GM12864 (cell line): ENCODE measurements at regions not wholly inside any gene's neighbourhood (a gene's known extent, or its start where the extent isn't known, plus 50 kb on each side); places are given as distances from the start of the nearest gene placed in this dataset.

Experiments
- DNase-seq: peaks from one replicate; pipeline ENCODE4 v3.0.0-alpha.2; 2011; ENCODE audit warnings: low read depth
- H3K4me3 ChIP-seq: 2 replicates; pipeline ENCODE4 v1.5.1; 2011; ENCODE audit warnings: mild to moderate bottlenecking, low read depth, low read length, control low read depth
- TF ChIP-seq, protein P1 (sequence below): IDR thresholded peaks from 2 replicates; pipeline ENCODE4 v1.5.1; 2011; ENCODE audit warnings: low read depth, mild to moderate bottlenecking, moderate library complexity, low read length, control low read depth, inconsistent platforms; ENCODE audit errors: missing control alignments

DNA sequence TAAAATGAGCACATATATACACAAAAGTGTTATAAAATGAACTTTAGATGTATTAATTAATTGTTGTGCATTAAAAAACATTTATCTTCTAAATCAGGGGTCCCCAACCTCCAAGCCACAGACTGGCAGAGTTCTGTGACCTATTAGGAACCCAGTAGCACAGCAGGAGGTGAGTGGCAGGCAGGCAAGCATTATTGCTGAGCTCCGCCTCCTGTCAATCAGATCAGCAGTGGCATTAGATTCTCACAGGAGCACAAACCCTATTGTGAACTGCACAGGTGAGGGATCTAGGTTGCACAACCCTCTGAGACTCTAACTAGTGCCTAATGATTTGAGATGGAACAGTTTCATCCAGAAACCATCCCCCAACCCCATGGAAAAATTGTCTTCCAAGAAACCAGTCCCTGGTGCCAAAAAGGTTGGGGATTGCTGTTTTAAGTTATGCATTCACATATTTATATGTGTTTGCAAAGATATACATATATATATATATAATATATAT, 583.7 kb downstream of the KCNJ2 start:
- no peak for DNase-seq
- no peak overlapping the region for H3K4me3 ChIP-seq
- TF ChIP-seq, protein P1, sequence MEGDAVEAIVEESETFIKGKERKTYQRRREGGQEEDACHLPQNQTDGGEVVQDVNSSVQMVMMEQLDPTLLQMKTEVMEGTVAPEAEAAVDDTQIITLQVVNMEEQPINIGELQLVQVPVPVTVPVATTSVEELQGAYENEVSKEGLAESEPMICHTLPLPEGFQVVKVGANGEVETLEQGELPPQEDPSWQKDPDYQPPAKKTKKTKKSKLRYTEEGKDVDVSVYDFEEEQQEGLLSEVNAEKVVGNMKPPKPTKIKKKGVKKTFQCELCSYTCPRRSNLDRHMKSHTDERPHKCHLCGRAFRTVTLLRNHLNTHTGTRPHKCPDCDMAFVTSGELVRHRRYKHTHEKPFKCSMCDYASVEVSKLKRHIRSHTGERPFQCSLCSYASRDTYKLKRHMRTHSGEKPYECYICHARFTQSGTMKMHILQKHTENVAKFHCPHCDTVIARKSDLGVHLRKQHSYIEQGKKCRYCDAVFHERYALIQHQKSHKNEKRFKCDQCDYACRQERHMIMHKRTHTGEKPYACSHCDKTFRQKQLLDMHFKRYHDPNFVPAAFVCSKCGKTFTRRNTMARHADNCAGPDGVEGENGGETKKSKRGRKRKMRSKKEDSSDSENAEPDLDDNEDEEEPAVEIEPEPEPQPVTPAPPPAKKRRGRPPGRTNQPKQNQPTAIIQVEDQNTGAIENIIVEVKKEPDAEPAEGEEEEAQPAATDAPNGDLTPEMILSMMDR, result no peak

DNA sequence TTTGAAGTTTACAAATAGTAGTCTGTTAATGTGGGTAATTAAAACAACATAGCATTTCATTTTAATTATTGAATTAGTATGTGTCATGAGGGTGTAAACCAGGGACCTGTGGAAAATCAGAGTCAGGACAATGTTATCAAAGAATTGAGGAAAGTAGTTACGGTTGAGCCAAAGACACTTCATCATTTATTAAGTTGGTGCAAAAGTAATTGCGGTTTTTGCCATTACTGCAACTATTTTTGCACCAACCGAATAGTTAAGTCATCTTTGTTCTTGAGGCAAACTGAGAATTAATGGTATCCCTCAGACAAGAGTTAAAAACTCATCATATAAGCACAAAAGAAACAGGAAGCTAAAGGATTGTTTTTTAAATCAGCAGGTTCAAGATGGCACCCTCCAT, 593.7 kb downstream of the KCNJ2 start:
- DNase-seq, result no peak
- TF ChIP-seq, protein P1, result no peak

DNA sequence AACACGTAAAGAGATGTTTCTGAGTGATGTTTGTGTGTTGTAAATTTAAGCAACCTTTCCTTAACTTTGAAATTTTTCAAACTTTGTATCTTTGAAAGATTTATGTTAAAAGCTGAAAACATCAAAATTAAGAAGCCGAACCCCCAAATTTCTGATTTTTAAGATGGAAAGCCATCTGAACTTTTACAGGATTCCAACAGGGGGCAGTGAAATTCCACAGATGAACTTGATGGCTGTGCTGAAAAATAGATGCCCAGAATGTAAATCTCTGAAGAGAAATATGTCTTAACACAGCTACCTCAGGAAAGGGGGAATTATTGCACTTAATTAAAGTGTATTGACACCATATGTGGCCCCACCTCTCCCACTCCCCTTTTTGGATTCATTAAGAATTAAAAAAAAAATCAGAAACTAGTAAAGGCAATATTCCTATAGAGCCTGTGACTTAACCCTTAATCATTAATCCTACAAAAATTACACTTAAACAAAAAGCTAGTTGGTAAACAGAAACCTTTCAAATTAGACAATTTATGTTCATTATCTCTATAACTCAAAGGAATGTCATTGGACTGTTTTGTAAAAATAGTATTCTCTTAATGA, 597.9 kb downstream of the KCNJ2 start:
- no peak for DNase-seq
- no peak overlapping the region for H3K4me3 ChIP-seq
- TF ChIP-seq, protein P1, result peak; percentile 45

More for the DNA sequence above, 593.7 kb downstream of the KCNJ2 start:
- H3K4me3 ChIP-seq, result no peak overlapping the region

DNA sequence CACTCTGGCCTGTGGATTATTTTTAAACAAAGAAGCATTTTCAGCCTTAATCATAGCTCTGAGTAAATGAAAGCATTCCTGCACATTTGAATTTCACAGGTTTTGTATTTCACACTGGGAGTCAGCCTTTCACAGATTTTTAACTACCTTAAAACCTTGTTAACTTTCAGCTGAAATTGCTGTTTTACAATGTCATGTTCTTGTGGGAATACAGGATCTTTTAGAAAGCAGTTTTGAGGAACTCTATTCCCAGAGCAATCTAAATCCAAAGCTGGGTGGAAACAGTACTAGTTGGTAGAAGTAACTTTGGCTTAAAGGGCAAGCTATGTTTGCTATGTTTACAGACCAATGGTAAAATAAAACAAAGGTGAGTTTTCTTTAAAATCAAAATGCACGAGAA, 600.6 kb downstream of the KCNJ2 start:
- TF ChIP-seq, protein P1, result no peak
- DNase-seq, result no peak
- H3K4me3 ChIP-seq, result no peak overlapping the region

DNA sequence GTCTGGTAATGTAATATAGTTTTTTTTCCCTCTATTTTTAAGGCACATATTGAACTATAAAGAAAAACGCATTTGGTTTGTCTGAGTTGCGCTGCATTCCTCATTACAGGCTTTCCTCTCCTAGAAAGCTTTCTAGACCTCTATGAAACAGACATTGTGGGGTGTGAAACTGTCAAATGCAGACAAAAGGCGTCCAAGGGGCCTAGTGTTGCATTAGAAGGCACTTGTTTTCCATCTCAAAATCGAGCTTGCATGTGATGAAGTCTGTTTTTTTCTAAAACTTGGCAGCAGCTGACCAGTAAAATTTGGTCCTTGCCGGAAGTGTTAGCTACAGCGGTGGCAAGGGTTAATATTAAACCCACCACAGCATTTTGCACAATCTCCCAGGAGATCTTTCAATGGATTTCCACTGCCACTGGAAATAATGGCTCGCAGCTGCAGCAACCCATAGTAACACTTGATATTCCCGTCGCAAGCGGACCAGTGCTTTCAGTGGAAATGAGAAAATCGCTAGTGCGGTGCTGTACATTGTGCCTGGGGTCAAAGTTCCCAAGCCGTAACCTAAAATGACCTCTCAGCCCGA, 602.6 kb downstream of the KCNJ2 start:
- no peak overlapping the region for H3K4me3 ChIP-seq
- TF ChIP-seq, protein P1, result no peak
- no peak for DNase-seq

DNA sequence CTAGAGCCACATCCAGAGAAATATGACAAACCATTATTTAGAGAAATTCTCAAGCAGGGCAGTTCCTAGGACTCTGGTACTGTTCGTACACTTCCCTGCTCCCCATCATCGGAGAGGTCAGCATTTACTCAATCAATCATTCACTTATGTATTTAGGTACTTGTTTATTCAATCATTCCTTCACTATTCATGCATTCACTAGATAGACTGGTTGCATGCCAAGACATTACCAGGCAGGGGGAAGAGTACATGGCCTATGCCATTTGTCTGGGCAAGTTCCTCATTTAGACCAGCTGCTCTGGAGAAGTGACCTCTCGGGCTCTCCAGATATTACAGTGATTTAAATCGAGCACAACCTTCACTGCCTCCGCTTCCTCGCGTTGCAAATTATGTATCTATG, 603.4 kb downstream of the KCNJ2 start:
- TF ChIP-seq, protein P1, result no peak
- DNase-seq, result no peak
- H3K4me3 ChIP-seq, result no peak overlapping the region

DNA sequence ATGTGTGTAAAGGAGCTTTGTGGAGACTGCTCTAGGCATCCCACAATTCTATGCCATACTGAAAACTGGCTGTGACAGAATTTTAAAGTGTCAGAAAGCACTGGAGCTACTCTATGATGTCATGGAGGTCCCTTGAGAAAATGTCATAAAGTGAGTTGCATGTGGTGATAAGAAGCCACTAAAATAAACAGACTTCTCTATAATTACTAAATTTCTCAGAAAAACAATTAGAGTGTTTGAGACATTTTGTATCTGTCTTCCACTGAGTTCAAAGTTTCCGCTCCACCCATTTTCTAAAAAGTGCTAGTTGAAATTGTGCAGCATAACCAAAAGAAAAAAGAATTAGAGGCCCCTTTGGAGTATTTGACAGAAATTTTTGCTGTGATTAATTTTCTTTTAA, 603.9 kb downstream of the KCNJ2 start:
- no peak overlapping the region for H3K4me3 ChIP-seq
- TF ChIP-seq, protein P1, result no peak
- no peak for DNase-seq
